Stimulated activated CD4-positive, alpha-beta T cell treated with anti-CD3 and anti-CD28 coated beads, Interleukin-1b, Interleukin-23, amount 100 ng/mL, for 48 hours (primary cell): ENCODE measurements at regions not wholly inside any gene's neighbourhood (a gene's known extent, or its start where the extent isn't known, plus 50 kb on each side); places are given as distances from the start of the nearest gene placed in this dataset.

Experiments used
- DNase-seq: peaks from one replicate; pipeline ENCODE4 v3.0.0-alpha.2; 2020

DNA sequence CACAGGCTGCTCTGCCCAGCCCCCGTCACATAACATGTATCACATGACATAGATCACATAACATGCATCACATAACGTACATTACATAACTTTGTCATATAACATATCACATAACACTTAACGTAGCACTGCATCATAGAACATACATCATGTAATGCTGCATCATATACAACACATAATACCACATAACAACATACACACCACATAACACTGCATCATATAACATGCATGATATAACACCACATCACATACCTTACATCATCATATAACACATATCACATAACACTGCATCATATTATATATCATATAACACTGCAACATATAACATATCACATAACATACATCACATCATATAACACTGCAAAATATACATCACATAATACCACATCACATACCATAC, 83.8 kb downstream of the AXIN2 start:
- no peak for DNase-seq

- no peak for DNase-seq
Measured at GRCh38 chr17:65474660-65475059, 86.8 kb downstream of the AXIN2 start.

DNA sequence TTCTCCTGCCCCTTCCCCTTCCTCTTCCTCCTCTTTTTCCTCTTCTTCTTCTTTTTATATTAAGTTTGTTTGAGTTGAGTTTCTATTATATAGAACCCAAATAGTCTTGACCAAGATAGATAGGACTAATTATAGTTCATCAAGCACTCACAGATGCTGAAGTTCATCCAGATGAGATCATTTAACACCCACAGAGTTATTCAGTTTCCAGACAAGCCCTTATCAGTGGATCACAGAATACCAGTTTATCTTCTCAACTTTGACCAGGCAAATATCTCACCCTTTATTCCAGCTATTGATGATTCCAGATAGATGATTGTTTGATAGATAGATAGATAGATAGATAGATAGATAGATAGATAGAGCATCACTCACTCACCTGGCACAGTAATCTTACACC, 87.5 kb downstream of the AXIN2 start:
- DNase-seq: no peak

GRCh38 chr17:65473363-65473762, 88.1 kb downstream of the AXIN2 start:
- no peak for DNase-seq

DNA sequence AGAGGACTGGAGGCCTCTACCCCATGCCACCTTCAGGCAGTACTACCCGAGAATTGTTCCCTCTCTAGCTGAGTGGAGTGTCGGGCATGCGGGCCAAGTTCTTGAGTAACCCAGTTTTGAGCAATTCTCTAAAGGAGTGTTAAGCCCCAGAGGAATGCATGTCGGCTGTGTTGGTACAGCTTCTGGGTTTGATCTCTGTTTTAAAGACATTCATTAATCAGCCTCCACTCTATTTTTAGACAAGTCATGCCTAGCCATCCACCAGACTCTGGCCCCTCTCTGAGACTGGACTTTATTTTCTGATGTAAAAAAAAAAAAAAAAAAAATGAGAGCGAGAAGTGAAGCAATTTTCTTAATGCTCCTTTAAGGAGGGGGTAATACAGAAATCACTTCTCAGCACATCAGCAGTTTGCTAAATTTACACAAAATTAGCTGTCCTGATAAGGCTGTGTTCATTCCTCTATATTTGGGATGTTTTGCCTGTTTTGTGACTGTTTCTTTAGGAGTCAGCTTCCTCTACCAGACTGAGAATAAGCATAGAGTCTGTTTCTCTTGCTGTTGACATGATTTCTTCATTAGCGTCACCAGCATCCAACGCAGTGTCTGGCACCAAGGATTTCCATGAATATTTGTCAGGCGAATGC, 88.7 kb downstream of the AXIN2 start:
- no peak for DNase-seq

DNA sequence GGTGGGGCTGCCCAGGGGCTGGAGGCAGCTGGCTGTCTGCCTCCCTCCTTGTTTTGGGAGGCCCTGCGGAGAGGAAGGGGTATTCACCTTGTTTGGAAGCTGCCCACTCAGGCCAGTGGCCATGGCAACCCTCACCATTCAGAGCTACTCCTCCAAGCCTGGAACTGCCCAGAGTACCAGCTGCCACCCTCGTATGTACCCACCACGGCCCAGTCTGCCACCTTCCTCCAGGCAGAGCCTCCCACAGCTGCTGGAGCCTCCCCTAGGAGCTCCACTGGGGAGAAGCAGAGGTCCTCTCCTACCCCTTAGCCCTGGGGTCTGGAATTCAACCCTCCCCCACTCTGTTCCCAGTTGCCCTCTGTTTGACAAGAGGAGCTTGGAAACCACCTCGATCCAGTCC, 90.7 kb downstream of the AXIN2 start:
- no peak for DNase-seq

DNA sequence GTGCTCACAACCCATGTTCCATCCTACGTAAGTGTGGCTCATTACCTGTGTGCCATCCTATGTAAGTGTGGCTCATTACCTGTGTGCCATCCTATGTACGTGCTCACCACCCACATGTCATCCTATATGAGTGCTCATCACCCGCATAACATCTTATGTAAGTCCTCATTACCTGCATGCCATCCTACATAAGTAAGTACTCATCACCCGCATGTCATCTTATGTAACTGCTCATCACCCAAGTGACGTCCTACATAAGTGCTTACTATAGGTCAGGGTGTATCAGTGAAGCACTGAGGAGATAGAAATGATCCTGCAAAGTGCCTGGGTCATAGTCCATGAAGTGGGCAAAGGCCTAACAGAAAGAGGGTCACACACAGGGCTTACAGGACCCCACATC, 93.1 kb downstream of the AXIN2 start:
- DNase-seq: no peak

DNA sequence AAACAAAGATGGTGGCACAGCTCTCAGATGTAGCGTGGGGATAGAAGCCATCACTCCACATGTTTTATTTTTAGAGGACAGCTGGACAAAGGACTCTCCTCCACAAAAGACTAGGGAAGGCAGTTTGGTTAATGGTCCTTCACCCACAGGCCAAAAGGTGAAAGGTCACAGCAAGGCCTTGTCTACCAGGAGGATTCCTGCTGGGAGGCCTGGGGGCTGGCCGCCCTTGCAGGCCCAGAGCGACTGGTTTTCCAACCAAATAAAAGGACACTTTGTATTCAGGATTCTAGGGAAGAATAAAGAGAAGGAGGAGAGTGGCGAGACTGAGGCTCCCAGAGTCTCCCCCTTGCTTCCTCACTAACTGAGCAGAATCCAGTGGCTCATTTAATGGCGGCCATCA, 94.3 kb downstream of the AXIN2 start:
- no peak for DNase-seq

GRCh38 chr17:65466547-65466946, 94.9 kb downstream of the AXIN2 start:
- DNase-seq: no peak

DNA sequence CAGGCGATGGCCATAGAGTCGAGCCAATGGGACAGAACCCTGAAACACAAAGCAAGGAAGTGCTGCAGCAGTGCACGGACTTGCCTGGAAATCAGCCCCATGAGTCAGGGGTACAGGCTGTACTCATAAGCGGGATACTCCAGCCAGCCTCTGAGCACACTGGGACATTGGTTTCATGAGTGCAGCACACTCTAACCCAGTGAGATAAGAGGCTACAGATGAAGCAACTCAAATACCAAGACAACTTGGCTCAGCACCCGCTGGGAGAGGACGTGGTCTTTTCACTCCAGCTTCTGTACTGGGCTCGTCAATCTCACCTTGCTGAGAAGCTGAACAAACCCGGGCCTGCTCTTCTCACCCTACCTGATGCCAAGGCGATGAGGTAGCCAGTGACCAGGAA, 98.2 kb downstream of the AXIN2 start:
- DNase-seq: no peak

DNA sequence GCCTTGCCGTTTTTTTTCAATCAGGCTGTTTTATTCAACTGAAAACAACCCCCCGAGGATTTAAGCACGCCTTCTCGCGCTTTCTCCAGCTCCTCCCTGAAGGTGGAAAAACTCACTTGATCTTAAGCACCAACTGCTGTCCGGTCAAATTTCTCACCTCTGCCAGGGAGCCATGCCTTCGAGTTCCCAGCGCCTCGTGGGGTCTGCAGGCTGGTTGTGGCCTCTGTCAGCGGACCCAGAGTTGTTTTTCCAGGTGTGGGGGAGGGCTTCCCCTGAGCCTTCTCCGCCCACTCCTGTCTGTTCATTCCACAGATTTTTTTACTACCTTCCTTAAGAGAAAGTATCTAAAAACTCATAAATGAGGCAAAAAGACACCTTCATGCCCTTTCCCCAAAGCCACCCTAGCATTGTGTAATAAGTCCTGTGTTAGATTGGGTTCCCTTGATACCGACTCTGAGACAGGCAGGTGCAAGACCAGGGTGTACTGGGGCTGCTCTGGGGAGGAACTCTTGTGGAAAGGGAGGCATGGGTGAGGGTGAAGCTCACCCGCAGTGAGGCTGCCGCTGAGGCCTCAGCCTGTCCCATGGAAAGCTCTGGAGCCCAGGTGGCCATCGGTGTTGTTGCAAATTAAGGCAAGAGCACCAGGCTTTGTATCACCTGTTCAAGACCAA, 101.6 kb downstream of the AXIN2 start:
- DNase-seq: no peak

GRCh38 chr17:65457635-65458257, 103.7 kb downstream of the AXIN2 start:
- no peak for DNase-seq

DNA sequence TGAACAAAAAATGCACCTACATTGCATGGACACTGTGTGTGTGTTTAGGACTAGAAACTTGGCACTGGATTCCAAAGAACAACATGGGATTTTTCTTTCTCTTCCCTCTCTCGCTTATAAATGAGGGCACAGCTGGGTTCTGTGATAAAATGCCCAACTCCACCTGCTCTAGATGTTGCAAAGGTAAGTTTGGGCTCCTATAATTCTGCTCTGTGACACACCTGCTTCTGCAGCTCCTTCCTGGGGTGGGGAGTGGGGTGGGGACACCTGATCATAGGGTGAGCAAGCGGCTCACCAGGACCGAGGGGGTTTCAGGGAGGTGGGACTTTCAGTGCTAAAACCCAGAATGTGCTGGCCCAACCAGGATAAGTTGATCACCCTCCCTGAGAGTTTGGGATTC, 104.3 kb downstream of the AXIN2 start:
- DNase-seq: no peak

DNA sequence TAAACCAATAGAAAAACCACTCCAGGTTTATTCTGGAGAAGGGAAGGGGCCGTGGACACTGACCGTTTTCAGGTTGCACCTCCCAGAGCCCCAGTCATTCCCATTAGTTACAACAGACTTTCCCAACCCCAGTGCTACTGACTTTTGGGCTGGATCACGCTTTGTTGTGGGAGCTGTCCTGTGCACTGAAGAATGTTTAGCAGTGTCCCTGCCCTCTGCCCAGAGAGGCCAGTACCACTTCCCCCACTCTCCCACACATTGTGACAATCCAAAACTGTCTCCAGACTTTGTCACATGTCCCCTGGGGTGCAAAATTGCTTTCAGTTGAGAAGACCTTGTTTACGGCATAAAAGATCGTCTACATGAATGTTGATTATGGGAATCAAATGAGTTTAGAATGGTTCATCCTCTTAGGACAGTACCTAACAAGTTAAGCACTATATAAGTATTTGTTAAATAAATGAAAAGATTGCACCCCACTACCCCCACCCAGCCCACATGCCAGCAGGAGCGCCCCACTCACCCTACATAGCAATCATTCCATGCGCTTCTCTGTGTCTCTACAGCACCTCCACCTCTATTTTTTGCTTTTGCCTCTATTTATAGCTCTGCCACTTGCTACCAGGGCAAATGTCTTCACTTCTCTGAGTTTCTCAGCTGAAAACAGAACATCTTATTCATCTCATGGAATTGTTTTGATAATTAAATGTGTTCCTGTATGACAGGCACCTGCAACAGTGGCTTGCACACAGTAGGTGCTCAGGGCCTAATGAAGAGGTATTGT, 104.9 kb downstream of the AXIN2 start:
- DNase-seq: no peak

DNA sequence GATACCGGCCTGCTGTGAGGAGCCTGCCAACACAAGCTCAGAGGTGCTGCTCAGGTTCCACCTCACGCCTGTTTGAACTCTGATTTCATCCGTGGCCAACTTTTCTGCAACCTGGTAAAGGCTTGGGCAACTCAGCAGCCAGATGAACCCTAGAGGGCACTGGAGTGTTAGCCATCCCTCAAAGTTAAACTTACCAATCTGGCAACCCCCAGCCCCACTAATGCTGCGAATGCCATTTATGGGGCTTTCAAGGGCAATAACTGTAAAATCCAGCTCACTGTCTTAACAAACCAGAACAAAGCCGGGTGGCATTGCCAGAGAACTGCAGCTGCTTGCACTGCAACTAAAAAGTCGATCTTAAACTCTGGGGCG, 105.5 kb downstream of the AXIN2 start:
- DNase-seq: no peak

DNA sequence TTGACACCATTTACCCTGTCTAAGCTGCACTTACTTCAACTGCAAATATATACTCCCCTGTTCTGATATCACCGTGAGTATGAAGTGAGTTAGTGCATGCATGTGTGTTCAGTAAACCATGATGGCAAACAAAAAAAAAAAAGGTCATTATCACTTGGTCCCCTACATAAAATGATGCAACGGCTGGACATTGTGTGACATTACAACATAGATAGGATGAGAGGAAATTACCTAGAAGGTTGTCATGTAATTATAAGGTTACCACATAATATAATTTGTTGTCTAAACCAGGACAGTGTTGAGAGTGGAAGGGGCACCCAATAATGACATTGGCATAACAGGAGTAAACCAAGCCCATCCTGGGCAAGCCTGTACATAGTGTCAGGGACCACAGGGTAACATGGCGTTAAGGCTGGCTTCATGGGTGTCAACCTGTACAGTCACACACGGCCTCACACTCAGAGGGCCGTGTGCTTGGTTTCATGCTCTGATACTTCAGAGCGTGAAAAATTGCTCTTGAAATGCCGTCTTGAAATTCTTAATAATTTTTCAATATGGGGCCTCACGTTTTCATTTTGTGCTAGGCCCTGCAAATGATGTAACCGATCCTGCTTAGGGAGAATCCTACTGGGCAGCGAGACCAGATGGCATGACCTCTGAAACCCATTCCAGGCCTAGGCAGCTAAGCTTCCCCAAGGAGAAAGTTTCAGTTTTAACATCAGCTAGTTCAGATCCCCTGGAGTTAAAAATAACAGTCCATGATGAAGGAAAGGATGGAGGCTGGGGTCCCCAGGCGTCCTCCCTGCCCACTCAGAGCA, 106.1 kb downstream of the AXIN2 start:
- no peak for DNase-seq

GRCh38 chr17:65453204-65453931, 108.1 kb downstream of the AXIN2 start:
- DNase-seq: no peak

DNA sequence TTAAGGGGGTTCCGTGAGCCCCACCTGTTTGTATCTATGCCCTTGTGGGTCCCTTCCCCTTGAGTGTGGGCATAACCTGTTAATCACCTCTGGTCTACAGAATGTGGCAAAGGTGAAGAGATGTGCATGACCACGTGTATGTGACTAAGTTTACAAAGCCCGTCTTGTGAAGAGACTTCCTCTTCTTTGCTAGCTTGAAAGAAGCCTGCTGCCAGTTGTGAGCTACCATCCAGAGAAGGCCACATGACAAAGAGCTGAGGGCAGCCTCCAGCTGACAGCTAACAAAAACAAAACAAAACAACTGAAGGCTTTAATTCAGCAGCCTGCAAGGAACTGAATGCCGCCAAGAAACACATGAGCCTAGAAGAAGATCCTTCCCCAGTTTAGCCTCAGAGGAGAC, 112.0 kb downstream of the AXIN2 start:
- DNase-seq: no peak

- DNase-seq: no peak
Measured at GRCh38 chr17:65447823-65448222, 113.6 kb downstream of the AXIN2 start.

DNA sequence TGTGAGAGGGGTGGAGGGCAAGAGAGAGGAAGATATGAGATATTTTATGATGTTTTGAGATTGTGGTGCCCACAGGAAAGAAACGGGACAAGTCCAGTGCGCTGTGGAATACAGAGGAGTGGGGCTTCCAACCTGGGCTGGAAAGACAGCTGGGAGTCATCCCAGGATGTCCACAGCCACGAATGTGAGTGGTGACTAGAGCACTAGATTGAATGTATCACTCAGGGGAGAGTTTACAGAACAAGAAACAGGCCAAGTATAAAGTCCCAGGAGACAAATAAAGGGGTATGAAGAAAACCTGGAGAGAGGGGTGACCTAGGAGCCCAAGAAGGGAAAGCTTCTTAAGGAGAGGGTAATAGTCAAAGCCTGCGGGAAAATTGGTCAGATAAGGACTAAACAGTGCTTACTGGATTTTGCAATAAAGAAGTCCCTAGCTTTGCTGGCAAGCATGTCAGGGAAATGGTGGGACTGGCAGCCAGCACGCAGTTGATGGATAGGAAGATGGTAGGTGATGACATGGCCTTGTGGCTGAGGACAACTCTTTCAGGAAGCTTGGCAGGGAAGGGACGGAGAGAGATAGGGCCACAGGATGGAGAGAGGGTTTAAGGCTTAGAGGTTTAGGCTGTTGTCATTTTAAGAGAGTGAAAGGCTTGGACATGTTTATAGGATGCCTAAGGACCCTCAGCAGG, 114.5 kb downstream of the AXIN2 start:
- no peak for DNase-seq

GRCh38 chr17:65446043-65446442, 115.4 kb downstream of the AXIN2 start:
- no peak for DNase-seq

DNA sequence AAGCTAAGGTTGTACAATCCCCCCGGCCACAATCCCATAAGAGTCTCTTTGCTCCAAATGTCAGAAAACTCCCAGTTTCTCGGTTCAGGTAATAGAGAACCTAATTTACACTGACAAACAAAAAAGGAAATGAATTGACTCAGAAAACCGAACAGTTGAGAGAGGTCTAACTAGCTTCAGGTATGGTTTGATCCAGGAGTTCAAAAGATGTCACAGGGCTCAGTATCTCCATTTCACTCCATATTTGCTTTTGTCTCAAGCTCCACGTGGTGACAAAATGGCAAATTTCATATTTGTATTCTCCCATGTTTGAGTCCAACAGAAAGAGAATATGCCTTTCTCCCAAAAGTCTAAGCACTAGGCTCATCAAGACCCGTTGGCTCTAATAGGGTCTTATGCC, 117.4 kb downstream of the AXIN2 start:
- no peak for DNase-seq
